SU-DHL-6 (cell line): ENCODE measurements at regions not wholly inside any gene's neighbourhood (a gene's known extent, or its start where the extent isn't known, plus 50 kb on each side); places are given as distances from the start of the nearest gene placed in this dataset.

Source experiments
- H2AFZ ChIP-seq: fragments of 200-600 bp; sonication (generic); 2 replicates; pipeline ENCODE4 v1.6.1; 2014; ENCODE audit warnings: low read depth, mild to moderate bottlenecking, moderate library complexity, mixed read lengths, antibody characterized with exemption, low read length; ENCODE audit not compliant: severe bottlenecking
- H3F3A ChIP-seq: fragments of 200-600 bp; shearing (Covaris generic); 2 replicates; pipeline ENCODE4 v1.6.0; 2016; ENCODE audit warnings: antibody characterized with exemption, mild to moderate bottlenecking; ENCODE audit not compliant: insufficient read depth
- H3K27ac ChIP-seq: fragments of 200-600 bp; sonication (generic); 2 replicates; pipeline ENCODE4 v1.5.1; 2016; ENCODE audit warnings: low read depth, mild to moderate bottlenecking, low read length, moderate library complexity, mixed read lengths
- H3K27me3 ChIP-seq: fragments of 200-600 bp; sonication (generic), shearing (Covaris generic); 2 replicates; pipeline ENCODE4 v1.6.0; 2014; ENCODE audit warnings: mild to moderate bottlenecking, low read length
- H3K36me3 ChIP-seq: fragments of 200-600 bp; sonication (generic); 2 replicates; pipeline ENCODE4 v1.6.1; 2014; ENCODE audit warnings: mild to moderate bottlenecking, low read length, mixed read lengths
- H3K4me2 ChIP-seq: fragments of 300-600, 200-600 bp; shearing (Covaris generic), sonication (generic); 2 replicates; pipeline ENCODE4 v1.6.0; 2014; ENCODE audit warnings: low read length, low read depth, mild to moderate bottlenecking; ENCODE audit not compliant: poor library complexity, severe bottlenecking
- H3K4me3 ChIP-seq: fragments of 200-600 bp; sonication (generic); 2 replicates; pipeline ENCODE4 v1.5.1; 2014; ENCODE audit warnings: antibody characterized with exemption, low read length, mild to moderate bottlenecking, mixed read lengths; ENCODE audit not compliant: insufficient read depth, poor library complexity, severe bottlenecking
- H3K79me2 ChIP-seq: fragments of 200-600 bp; sonication (generic); 2 replicates; pipeline ENCODE4 v1.6.1; 2014; ENCODE audit warnings: mild to moderate bottlenecking, low read length, moderate library complexity; ENCODE audit not compliant: insufficient read depth
- H3K9ac ChIP-seq: fragments of 200-600 bp; sonication (generic); 2 replicates; pipeline ENCODE4 v1.7.0; 2014; ENCODE audit warnings: mild to moderate bottlenecking, low read length
- H3K9me2 ChIP-seq: fragments of 200-600 bp; sonication (generic); replicated peaks from 2 replicates; pipeline ENCODE4 v1.6.1; 2014; ENCODE audit warnings: low read length; ENCODE audit not compliant: insufficient read depth
- H3K9me3 ChIP-seq: fragments of 200-600 bp; sonication (generic); 2 replicates; pipeline ENCODE4 v1.6.1; 2014; ENCODE audit warnings: low read length, mixed read lengths; ENCODE audit not compliant: insufficient read depth
- H4K20me1 ChIP-seq: fragments of 200-600 bp; sonication (generic); 2 replicates; pipeline ENCODE4 v1.6.1; 2014; ENCODE audit warnings: low read depth, mild to moderate bottlenecking, antibody characterized with exemption, low read length, moderate library complexity, mixed read lengths
- CTCF ChIP-seq: fragments of 200-600 bp; sonication (generic); IDR thresholded peaks from one replicate; pipeline ENCODE4 v1.5.1; 2017; ENCODE audit warnings: antibody characterized with exemption, mild to moderate bottlenecking, low read length, moderate library complexity; ENCODE audit not compliant: insufficient read depth, poor library complexity, severe bottlenecking
- EZH2phosphoT487 ChIP-seq: fragments of 200-600 bp; sonication (generic), shearing (Covaris generic); conservative IDR thresholded peaks from 2 replicates; pipeline ENCODE4 v1.6.1; 2018; ENCODE audit warnings: mild to moderate bottlenecking, antibody characterized with exemption, low read length, moderate library complexity, mixed read lengths

GRCh38 chr6:66200390-66200789, 493.4 kb upstream of the EYS start:
- Histone ChIP-seq H3K27ac (no peak overlapping the region), H3K9me2 (no peaks in the 10 kb centered on the region), H3K9ac (no peak overlapping the region), H3K4me2 (no peak overlapping the region), H3K9me3 (peaks cover 16% of the 10 kb centered on the region; the same call in 1 of the 2 replicates), H3K4me3 (no peak overlapping the region), H2AFZ (no peak overlapping the region), H3K36me3 (no peaks in the 10 kb centered on the region), H3F3A (no peaks in the 10 kb centered on the region), H4K20me1 (no peaks in the 10 kb centered on the region), H3K79me2 (no peaks in the 10 kb centered on the region), H3K27me3 (no peaks in the 10 kb centered on the region)
- TF ChIP-seq EZH2phosphoT487, result no peak
- TF ChIP-seq CTCF, result no peak

GRCh38 chr6:66199171-66199570, 492.1 kb upstream of the EYS start:
- no peaks in the 10 kb centered on the region for H3F3A ChIP-seq
- H3K4me2 ChIP-seq, result no peak overlapping the region
- H3K9ac ChIP-seq, result no peak overlapping the region
- H3K4me3 ChIP-seq, result no peak overlapping the region
- H3K9me2 ChIP-seq, result no peaks in the 10 kb centered on the region
- no peaks in the 10 kb centered on the region for H3K27me3 ChIP-seq
- H3K36me3 ChIP-seq, result no peaks in the 10 kb centered on the region
- H3K9me3 ChIP-seq, result peaks cover 16% of the 10 kb centered on the region; the same call in 1 of the 2 replicates
- no peak overlapping the region for H2AFZ ChIP-seq
- H3K79me2 ChIP-seq, result no peaks in the 10 kb centered on the region
- no peak overlapping the region for H3K27ac ChIP-seq
- TF ChIP-seq EZH2phosphoT487 (no peak), CTCF (no peak)
- no peaks in the 10 kb centered on the region for H4K20me1 ChIP-seq

GRCh38 chr6:66198062-66198624, 491.1 kb upstream of the EYS start:
- Histone ChIP-seq H3K36me3 (no peaks in the 10 kb centered on the region), H4K20me1 (no peaks in the 10 kb centered on the region), H3K9me3 (peaks cover 10% of the 10 kb centered on the region; the same call in 1 of the 2 replicates), H2AFZ (no peak overlapping the region), H3K27me3 (no peaks in the 10 kb centered on the region), H3K9me2 (no peaks in the 10 kb centered on the region), H3K79me2 (no peaks in the 10 kb centered on the region), H3K4me3 (no peak overlapping the region), H3F3A (no peaks in the 10 kb centered on the region), H3K27ac (no peak overlapping the region), H3K9ac (no peak overlapping the region), H3K4me2 (no peak overlapping the region)
- no peak for TF ChIP-seq EZH2phosphoT487
- TF ChIP-seq CTCF, result no peak
